NCI-H2171 (cell line): ENCODE measurements at regions not wholly inside any gene's neighbourhood (a gene's known extent, or its start where the extent isn't known, plus 50 kb on each side); places are given as distances from the start of the nearest gene placed in this dataset.

Experiments
- DNase-seq: peaks from one replicate; lab custom pipeline; 2025; lab: John Stamatoyannopoulos, UW

- DNase-seq: no peak
These were observed 770.4 kb downstream of the TNS3 start for GRCh38 chr7:46811529-46811928.

DNA sequence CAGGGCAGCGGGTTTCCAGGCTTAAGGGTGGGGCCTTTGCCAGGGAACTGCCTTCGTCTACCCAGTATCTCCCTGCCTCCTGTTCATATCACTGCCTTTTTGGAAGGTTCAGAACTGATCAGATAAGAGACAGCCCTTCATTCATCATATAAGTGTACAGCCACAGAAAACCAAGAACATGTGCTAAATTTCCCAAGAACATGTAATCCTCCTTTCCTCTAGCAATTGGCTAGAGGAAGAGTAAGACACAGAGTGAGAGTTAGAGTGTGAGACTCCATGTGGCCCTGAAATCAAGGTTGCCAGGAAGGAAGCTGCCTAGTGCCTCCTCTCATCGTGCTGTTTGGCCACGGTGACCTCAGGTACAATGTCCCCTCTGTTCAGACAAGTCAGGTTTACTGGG, 770.9 kb downstream of the TNS3 start:
- no peak for DNase-seq

GRCh38 chr7:46809886-46810285, 772.0 kb downstream of the TNS3 start:
- DNase-seq: no peak

- DNase-seq: no peak
These were observed 775.1 kb downstream of the TNS3 start for GRCh38 chr7:46806856-46807255.

GRCh38 chr7:46802479-46802878, 779.4 kb downstream of the TNS3 start:
- no peak for DNase-seq

GRCh38 chr7:46791188-46791587, 790.7 kb downstream of the TNS3 start:
- no peak for DNase-seq

GRCh38 chr7:46786995-46787394, 794.9 kb downstream of the TNS3 start:
- DNase-seq: no peak

DNA sequence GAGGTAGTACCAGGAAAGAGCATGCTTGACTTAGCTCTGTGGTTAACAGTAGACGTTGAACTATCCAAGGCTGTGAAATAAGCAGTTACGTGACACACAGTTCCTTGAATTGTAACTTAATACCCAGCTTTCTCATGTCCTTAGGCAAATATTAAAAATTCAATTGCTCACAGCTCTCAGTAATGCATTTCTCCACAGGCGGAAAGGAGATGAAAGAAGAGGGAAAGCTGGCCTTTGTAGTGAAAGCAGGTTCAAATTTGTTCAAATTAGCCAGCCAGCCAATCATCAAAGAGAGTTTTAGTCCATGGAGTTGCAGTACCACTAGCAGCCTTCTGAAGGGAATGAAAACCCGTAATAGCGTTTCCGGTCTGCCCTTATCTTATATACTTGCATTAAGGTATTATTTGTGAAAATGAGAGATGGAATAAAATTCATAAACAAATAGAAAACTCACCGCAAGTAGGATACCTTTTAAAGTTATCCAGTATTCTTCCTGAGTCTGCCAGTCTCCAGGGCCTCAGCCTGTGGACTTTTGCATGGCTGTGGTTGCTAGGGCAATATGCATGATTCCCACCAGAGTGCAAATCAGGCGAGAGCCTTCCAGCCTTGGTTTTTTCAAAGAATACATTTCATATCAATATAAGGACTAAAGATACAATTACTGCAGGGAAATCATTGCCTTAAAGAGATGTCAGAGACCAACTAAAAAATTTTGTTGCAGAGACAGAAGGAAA, 795.5 kb downstream of the TNS3 start:
- DNase-seq: no peak

GRCh38 chr7:46784732-46785131, 797.2 kb downstream of the TNS3 start:
- DNase-seq: no peak

GRCh38 chr7:46781901-46782439, 799.9 kb downstream of the TNS3 start:
- no peak for DNase-seq

GRCh38 chr7:46776790-46777189, 805.1 kb downstream of the TNS3 start:
- no peak for DNase-seq

DNA sequence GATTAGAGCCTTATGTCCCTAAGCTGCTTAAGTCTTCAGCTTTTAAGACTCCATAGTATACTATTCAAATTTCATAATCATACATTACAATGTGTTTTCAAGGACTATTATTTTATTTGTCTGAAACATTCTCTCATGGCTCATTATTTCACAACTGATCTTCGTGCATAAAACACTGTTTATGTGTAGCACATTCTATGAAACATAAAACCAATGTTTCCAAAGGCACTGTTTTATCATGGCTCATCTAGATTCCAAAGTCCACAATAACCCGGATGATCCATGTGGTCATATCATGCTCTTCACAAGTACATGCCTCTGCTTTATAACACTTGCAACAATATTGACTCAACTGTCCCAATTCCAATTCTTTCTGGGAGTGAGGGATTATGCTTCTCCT, 806.1 kb downstream of the TNS3 start:
- no peak for DNase-seq

- DNase-seq: no peak
These were observed 806.9 kb downstream of the TNS3 start for GRCh38 chr7:46775020-46775419.

- DNase-seq: no peak
These were observed 807.4 kb downstream of the TNS3 start for GRCh38 chr7:46774515-46774914.

DNA sequence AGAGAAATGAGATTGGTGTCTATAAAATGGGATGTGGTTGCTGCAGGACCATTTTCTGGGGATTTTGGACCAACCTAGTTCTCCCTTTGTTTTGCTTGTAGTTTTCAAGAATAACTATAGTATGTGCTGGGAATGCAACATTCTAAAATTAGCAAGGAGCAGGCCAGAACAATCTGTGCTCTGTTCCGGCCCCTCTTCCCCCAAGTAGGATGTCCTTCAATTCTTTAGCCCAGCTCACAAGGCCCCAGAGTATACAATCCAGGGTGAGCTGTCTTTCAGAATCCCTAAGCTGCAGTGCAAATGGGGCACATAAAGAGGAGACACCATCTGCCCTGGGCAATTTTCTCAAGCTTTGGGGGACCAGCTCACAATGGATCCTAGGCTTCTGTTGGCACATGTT, 809.1 kb downstream of the TNS3 start:
- no peak for DNase-seq

GRCh38 chr7:46767071-46767470, 814.8 kb downstream of the TNS3 start:
- DNase-seq: no peak

GRCh38 chr7:46764100-46764936, 817.6 kb downstream of the TNS3 start:
- DNase-seq: no peak

DNA sequence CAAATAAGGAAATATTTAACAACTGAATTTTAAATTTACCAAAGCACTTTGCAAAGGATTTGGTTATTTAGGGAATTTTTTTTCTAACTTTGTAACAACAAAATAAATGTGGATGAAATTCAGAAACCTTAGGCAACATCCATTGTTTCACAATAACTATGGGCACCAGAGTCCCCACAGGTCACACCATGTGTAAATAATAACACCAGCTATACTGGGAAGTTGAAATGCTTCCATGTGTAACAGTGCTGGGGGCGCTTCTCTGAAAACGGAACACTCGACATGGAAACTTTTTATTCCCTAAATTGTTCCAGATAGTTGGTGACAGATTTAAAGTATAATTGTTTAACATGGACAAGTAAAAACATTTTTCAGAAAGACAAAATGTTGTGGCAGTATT, 818.6 kb downstream of the TNS3 start:
- DNase-seq: no peak

GRCh38 chr7:46759711-46760480, 822.0 kb downstream of the TNS3 start:
- DNase-seq: no peak

- no peak for DNase-seq
These were observed 824.9 kb downstream of the TNS3 start for GRCh38 chr7:46756996-46757395.

DNA sequence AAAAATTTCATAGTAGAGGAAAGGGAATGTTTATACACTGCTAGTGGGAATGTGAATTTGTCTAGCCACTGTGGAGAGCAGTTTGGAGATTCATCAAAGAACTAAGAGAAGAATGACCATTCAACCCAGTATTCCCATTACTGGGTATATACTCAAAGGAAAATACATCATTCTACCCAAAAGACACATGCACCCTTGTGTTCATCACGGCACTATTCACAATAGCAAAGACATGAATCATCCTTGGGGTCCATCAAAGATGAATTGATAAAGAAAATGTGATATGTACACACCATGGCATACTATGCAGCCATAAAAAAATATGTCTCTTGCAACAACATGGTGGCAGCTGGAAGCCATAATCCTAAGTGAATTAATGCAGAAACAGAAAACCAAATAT, 825.7 kb downstream of the TNS3 start:
- DNase-seq: no peak
